Endothelial cell of umbilical vein (primary cell): ENCODE measurements at regions not wholly inside any gene's neighbourhood (a gene's known extent, or its start where the extent isn't known, plus 50 kb on each side); places are given as distances from the start of the nearest gene placed in this dataset.

Source experiments
- BruUV-seq: library from RNA; stranded (reverse); fragments of 400-500 nt; replicated peaks from 2 replicates; lab custom pipeline; 2021; lab: Mats Ljungman, UMichigan
- CTCF ChIA-PET: fragments of 300-600, 350-600 bp; sonication (Branson Sonifier 250); formaldehyde crosslinking; loops from one replicate; lab custom pipeline; 2021; ENCODE audit warnings: antibody characterized with exemption, inconsistent platforms; lab: Charles Lee
- POLR2A ChIA-PET: fragments of 300-600, 350-600 bp; sonication (Branson Sonifier 250); formaldehyde crosslinking; loops from one replicate; lab custom pipeline; 2021; ENCODE audit warnings: antibody characterized with exemption, inconsistent platforms; lab: Charles Lee
- DNase-seq: peaks from one replicate; pipeline ENCODE4 v3.0.0-alpha.2; 2011; ENCODE audit warnings: low read depth, low spot score
- FAIRE-seq: peaks from 2 replicates; lab custom pipeline; 2011; peaks lifted over from hg19 to GRCh38; lab: Jason Lieb, UNC
- H2AFZ ChIP-seq: 2 replicates; pipeline ENCODE4 v1.6.0; 2012; ENCODE audit warnings: low read depth, low read length, control low read depth, inconsistent platforms
- H3K27ac ChIP-seq: 2 replicates; pipeline ENCODE4 v1.5.1; 2011; ENCODE audit warnings: low read depth, mild to moderate bottlenecking, control low read depth, low read length, moderate library complexity; ENCODE audit not compliant: insufficient read depth
- H3K27me3 ChIP-seq, 2 experiments: 2 replicates each; pipeline versions ENCODE4 v1.6.0 to v1.6.1; 2011; ENCODE audit warnings: low read length in 2 of 2, mixed read lengths in 1 of 2; ENCODE audit not compliant: control insufficient read depth in 2 of 2, insufficient read depth in 2 of 2
- H3K36me3 ChIP-seq, 2 experiments: 2 replicates in 1 of 2; 3 replicates in 1 of 2; pipeline ENCODE4 v1.5.1; 2011; ENCODE audit warnings: low read length in 2 of 2, mild to moderate bottlenecking in 1 of 2, moderate library complexity in 1 of 2; ENCODE audit not compliant: control insufficient read depth in 2 of 2, insufficient read depth in 2 of 2; ENCODE audit errors: extremely low read depth in 1 of 2
- H3K4me1 ChIP-seq: 3 replicates; pipeline ENCODE4 v1.5.1; 2011; ENCODE audit warnings: mild to moderate bottlenecking, low read length; ENCODE audit not compliant: control insufficient read depth, insufficient read depth; ENCODE audit errors: extremely low read depth
- H3K4me2 ChIP-seq: 2 replicates; pipeline ENCODE4 v1.6.1; 2011; ENCODE audit warnings: low read length, control low read depth, mixed read lengths; ENCODE audit not compliant: insufficient read depth
- H3K4me3 ChIP-seq, 3 experiments: fragments of 200-600 bp in 1 of 3; sonication (generic), shearing (Covaris generic) in 1 of 3; replicated peaks in 1 of 3; 2 replicates each; pipeline ENCODE4 v1.5.1; 2011 to 2016; ENCODE audit warnings: control low read depth in 3 of 3, low read length in 3 of 3, mild to moderate bottlenecking in 2 of 3, inconsistent platforms in 1 of 3, low read depth in 1 of 3, moderate library complexity in 1 of 3; ENCODE audit not compliant: insufficient read depth in 1 of 3
- H3K79me2 ChIP-seq: 2 replicates; pipeline ENCODE4 v1.6.0; 2012; ENCODE audit warnings: low read length, inconsistent platforms; ENCODE audit not compliant: control insufficient read depth, insufficient read depth
- H3K9ac ChIP-seq: replicated peaks from 2 replicates; pipeline ENCODE3; 2011; ENCODE audit warnings: low read length, control low read depth; ENCODE audit not compliant: insufficient read depth; ENCODE audit errors: extremely low read depth
- H3K9me1 ChIP-seq: replicated peaks from 3 replicates; pipeline ENCODE4 v1.6.0; 2011; ENCODE audit warnings: mild to moderate bottlenecking, low read length; ENCODE audit not compliant: control insufficient read depth, insufficient read depth; ENCODE audit errors: extremely low read depth
- H3K9me3 ChIP-seq: replicated peaks from 2 replicates; pipeline ENCODE4 v1.5.1; 2012; ENCODE audit warnings: low read length, inconsistent platforms; ENCODE audit not compliant: control insufficient read depth, insufficient read depth
- H4K20me1 ChIP-seq: replicated peaks from 2 replicates; pipeline ENCODE3; 2011; ENCODE audit warnings: mild to moderate bottlenecking, low read length; ENCODE audit not compliant: control insufficient read depth, insufficient read depth; ENCODE audit errors: extremely low read depth
- CTCF ChIP-seq, 2 donors: IDR thresholded peaks; 1 replicate in 1 of 2; 2 replicates in 1 of 2; pipeline ENCODE4 v1.5.1; 2011; ENCODE audit warnings: low read length in 2 of 2, mild to moderate bottlenecking in 2 of 2, moderate library complexity in 2 of 2, control low read depth in 1 of 2, inconsistent platforms in 1 of 2, low read depth in 1 of 2; ENCODE audit not compliant: insufficient read depth in 1 of 2; ENCODE audit errors: extremely low read depth in 1 of 2
- EZH2 ChIP-seq: IDR thresholded peaks from 2 replicates; pipeline ENCODE4 v1.6.1; 2012; ENCODE audit warnings: borderline replicate concordance, low read depth, mild to moderate bottlenecking, moderate library complexity, low read length, inconsistent platforms; ENCODE audit not compliant: severe bottlenecking
- FOS ChIP-seq: IDR thresholded peaks from 2 replicates; pipeline ENCODE4 v1.6.1; 2011; ENCODE audit warnings: mild to moderate bottlenecking, low read length, moderate library complexity, borderline replicate concordance; ENCODE audit not compliant: insufficient read depth
- GATA2 ChIP-seq: IDR thresholded peaks from 2 replicates; pipeline ENCODE4 v1.7.0; 2011; ENCODE audit warnings: low read depth, mild to moderate bottlenecking, moderate library complexity, mixed read lengths, low read length; ENCODE audit not compliant: insufficient read length, insufficient read depth
- JUN ChIP-seq: IDR thresholded peaks from 2 replicates; pipeline ENCODE4 v1.6.1; 2011; ENCODE audit warnings: borderline replicate concordance, low read depth; ENCODE audit not compliant: insufficient read length, insufficient read depth
- MAX ChIP-seq: IDR thresholded peaks from 2 replicates; pipeline ENCODE4 v1.6.1; 2011; ENCODE audit not compliant: insufficient read depth, insufficient read length
- MYC ChIP-seq: IDR thresholded peaks from one replicate; pipeline ENCODE4 v1.6.1; 2011; ENCODE audit warnings: mild to moderate bottlenecking, low read depth, low read length
- POLR2A ChIP-seq: IDR thresholded peaks from 2 replicates; pipeline ENCODE4 v1.6.1; 2012; ENCODE audit warnings: low read depth, mild to moderate bottlenecking, control low read depth, low read length
- POLR2AphosphoS5 ChIP-seq: IDR thresholded peaks from 2 replicates; pipeline ENCODE4 v1.6.1; 2012; ENCODE audit warnings: low read depth, mild to moderate bottlenecking, control low read depth, low read length, moderate library complexity; ENCODE audit not compliant: insufficient read depth
- dilution Hi-C: fragments of 300-500 bp; cut with MboI; formaldehyde crosslinking; loops from one replicate; pipeline ENCODE4 v1.15.0; 2019; ENCODE audit warnings: low sequenced_read_pairs; ENCODE audit not compliant: extremely low pct_ligation_motif_present
- intact Hi-C: fragments of 100-400 bp; cut with micrococcal nuclease; formaldehyde crosslinking; loops from one replicate; pipeline ENCODE4 v1.10.0; 2022

- TF ChIP-seq CTCF (IDR thresholded peaks at IDR 0.05; ENCODE audit: extremely low read depth in 1 of 2, insufficient read depth in 1 of 2, low read depth in 1 of 2, low read length in 2 of 2) (no peak), EZH2 (no peak), JUN (no peak), GATA2 (no peak), FOS (no peak)
- FAIRE-seq (no peak), DNase-seq (no peak)
- no peak overlapping the region for H3K9ac ChIP-seq
- no peaks in the 10 kb centered on the region for H4K20me1 ChIP-seq
- ChIA-PET POLR2A (no interaction called here), CTCF (no interaction called here)
- peaks cover under 1% of the 10 kb centered on the region for H3K4me1 ChIP-seq
- no peaks in the 10 kb centered on the region for H3K9me3 ChIP-seq
- H3K27me3 ChIP-seq: no peaks in the 10 kb centered on the region
- H3K36me3 ChIP-seq: no peaks in the 10 kb centered on the region
- intact Hi-C loops (no loop called here), dilution Hi-C loops (no loop called here)
- H3K9me1 ChIP-seq: no peaks in the 10 kb centered on the region
- no peak overlapping the region for H3K4me2 ChIP-seq
- H3K4me3 ChIP-seq: no peak overlapping the region
- no peaks in the 10 kb centered on the region for H3K79me2 ChIP-seq
- BruUV-seq: no TSS peak
- no peak overlapping the region for H2AFZ ChIP-seq
- H3K27ac ChIP-seq: no peak overlapping the region
Observed at GRCh38 chr4:91764085-91764484, 539.7 kb upstream of the GRID2 start.

GRCh38 chr4:91769912-91770311 lies 533.9 kb upstream of the GRID2 start:
- no peaks in the 10 kb centered on the region for H3K36me3 ChIP-seq
- no TSS peak for BruUV-seq
- H3K4me3 ChIP-seq: no peak overlapping the region
- no peaks in the 10 kb centered on the region for H4K20me1 ChIP-seq
- H3K9ac ChIP-seq: no peak overlapping the region
- no peak overlapping the region for H3K27ac ChIP-seq
- H3K27me3 ChIP-seq: no peaks in the 10 kb centered on the region
- no peaks in the 10 kb centered on the region for H3K4me1 ChIP-seq
- DNase-seq (no peak), FAIRE-seq (no peak)
- dilution Hi-C loops: no loop called here
- intact Hi-C loops: no loop called here
- TF ChIP-seq POLR2AphosphoS5: no peak
- TF ChIP-seq GATA2: no peak
- TF ChIP-seq EZH2: no peak
- no peak for TF ChIP-seq FOS
- no peak for TF ChIP-seq MAX
- TF ChIP-seq JUN: no peak
- TF ChIP-seq MYC: no peak
- TF ChIP-seq CTCF (IDR thresholded peaks at IDR 0.05; ENCODE audit: extremely low read depth in 1 of 2, insufficient read depth in 1 of 2, low read depth in 1 of 2, low read length in 2 of 2): no peak
- no peak for TF ChIP-seq POLR2A
- no peaks in the 10 kb centered on the region for H3K9me1 ChIP-seq
- H3K9me3 ChIP-seq: no peaks in the 10 kb centered on the region
- no peaks in the 10 kb centered on the region for H3K79me2 ChIP-seq
- ChIA-PET POLR2A (no interaction called here), CTCF (no interaction called here)
- no peak overlapping the region for H2AFZ ChIP-seq
- no peak overlapping the region for H3K4me2 ChIP-seq
